WI38 (cell line): ENCODE measurements at regions not wholly inside any gene's neighbourhood (a gene's known extent, or its start where the extent isn't known, plus 50 kb on each side); places are given as distances from the start of the nearest gene placed in this dataset.

Experiments used
- H3K4me3 ChIP-seq: 2 replicates; pipeline ENCODE4 v1.5.1; 2011; ENCODE audit warnings: low read depth, mild to moderate bottlenecking, control low read depth, low read length
- CTCF ChIP-seq: IDR thresholded peaks from 2 replicates; pipeline ENCODE4 v1.5.1; 2012; ENCODE audit warnings: low read depth, mild to moderate bottlenecking, control low read depth, low read length

- TF ChIP-seq CTCF: no peak
- no peak overlapping the region for H3K4me3 ChIP-seq
Measured at GRCh38 chr6:85355816-85356215, 94.1 kb upstream of the NT5E start.

GRCh38 chr6:85354761-85355618, 94.9 kb upstream of the NT5E start:
- no peak overlapping the region for H3K4me3 ChIP-seq
- TF ChIP-seq CTCF: peak; percentile 84

GRCh38 chr6:85353012-85353411, 96.9 kb upstream of the NT5E start:
- no peak overlapping the region for H3K4me3 ChIP-seq
- TF ChIP-seq CTCF: no peak

GRCh38 chr6:85348643-85349042, 101.2 kb upstream of the NT5E start:
- TF ChIP-seq CTCF: no peak

GRCh38 chr6:85347812-85348211, 102.1 kb upstream of the NT5E start:
- no peak overlapping the region for H3K4me3 ChIP-seq
- TF ChIP-seq CTCF: no peak

More at GRCh38 chr6:85348643-85349042, 101.2 kb upstream of the NT5E start:
- H3K4me3 ChIP-seq: no peak overlapping the region

- TF ChIP-seq CTCF: no peak
- H3K4me3 ChIP-seq: no peak overlapping the region
Measured at GRCh38 chr6:85346196-85346595, 103.7 kb upstream of the NT5E start.

- TF ChIP-seq CTCF: no peak
- H3K4me3 ChIP-seq: no peak overlapping the region
Measured at GRCh38 chr6:85344996-85345395, 104.9 kb upstream of the NT5E start.
